Dermis microvascular lymphatic vessel endothelial cell (primary cell): ENCODE measurements at regions not wholly inside any gene's neighbourhood (a gene's known extent, or its start where the extent isn't known, plus 50 kb on each side); places are given as distances from the start of the nearest gene placed in this dataset.
A peak's percentile ranks its signal among the peaks of the same experiment; 100 is the strongest.

Source experiments
- DNase-seq, 2 donors: peaks; one replicate each; pipeline versions ENCODE4 v3.0.0 to v3.0.0-alpha.2; 2010; ENCODE audit warnings: low read depth in 2 of 2

- DNase-seq, result no peak
Measured at GRCh38 chr11:42482822-42483221, 829.0 kb upstream of the API5 start.

- no peak for DNase-seq
Measured at GRCh38 chr11:42490506-42490905, 821.3 kb upstream of the API5 start.

GRCh38 chr11:42494459-42494858 is 817.3 kb upstream of the API5 start:
- DNase-seq, result no peak

GRCh38 chr11:42498971-42499370 is 812.8 kb upstream of the API5 start:
- no peak for DNase-seq

- no peak for DNase-seq
Measured at GRCh38 chr11:42502151-42502550, 809.6 kb upstream of the API5 start.

GRCh38 chr11:42521994-42522393 is 789.8 kb upstream of the API5 start:
- no peak for DNase-seq

- DNase-seq, result peak in 1 of 2 donors; percentile 6
Measured at GRCh38 chr11:42524534-42525227, 787.1 kb upstream of the API5 start.

- no peak for DNase-seq
Measured at GRCh38 chr11:42526426-42526825, 785.4 kb upstream of the API5 start.

- DNase-seq, result no peak
Measured at GRCh38 chr11:42528471-42528870, 783.3 kb upstream of the API5 start.

GRCh38 chr11:42528911-42529310 is 782.9 kb upstream of the API5 start:
- no peak for DNase-seq

- DNase-seq, result no peak
Measured at GRCh38 chr11:42536611-42537360, 775.0 kb upstream of the API5 start.

GRCh38 chr11:42542336-42542735 is 769.5 kb upstream of the API5 start:
- DNase-seq, result no peak

- no peak for DNase-seq
Measured at GRCh38 chr11:42543844-42544419, 767.9 kb upstream of the API5 start.

- DNase-seq, result no peak
Measured at GRCh38 chr11:42544726-42545125, 767.1 kb upstream of the API5 start.

- DNase-seq, result no peak
Measured at GRCh38 chr11:42545954-42546353, 765.8 kb upstream of the API5 start.

- no peak for DNase-seq
Measured at GRCh38 chr11:42552786-42553185, 759.0 kb upstream of the API5 start.

- no peak for DNase-seq
Measured at GRCh38 chr11:42555190-42555589, 756.6 kb upstream of the API5 start.

- DNase-seq, result no peak
Measured at GRCh38 chr11:42571131-42571877, 740.5 kb upstream of the API5 start.

- DNase-seq, result no peak
Measured at GRCh38 chr11:42571878-42572610, 739.8 kb upstream of the API5 start.

- DNase-seq, result no peak
Measured at GRCh38 chr11:42576318-42576717, 735.5 kb upstream of the API5 start.

GRCh38 chr11:42589286-42589685 is 722.5 kb upstream of the API5 start:
- DNase-seq, result no peak
